LNCaP clone FGC (cell line): ENCODE measurements at regions not wholly inside any gene's neighbourhood (a gene's known extent, or its start where the extent isn't known, plus 50 kb on each side); places are given as distances from the start of the nearest gene placed in this dataset.

Source experiments
- DNase-seq: peaks from one replicate; pipeline ENCODE4 v3.0.0-alpha.2; 2011; ENCODE audit warnings: low read depth
- H3K4me3 ChIP-seq: 2 replicates; pipeline ENCODE4 v1.5.1; 2011; ENCODE audit warnings: mild to moderate bottlenecking, low read depth, low read length, control low read depth
- CTCF ChIP-seq: IDR thresholded peaks from 2 replicates; pipeline ENCODE4 v1.5.1; 2012; ENCODE audit warnings: mild to moderate bottlenecking; ENCODE audit not compliant: control insufficient read depth, insufficient read depth; ENCODE audit errors: extremely low read depth

- DNase-seq, result no peak
- H3K4me3 ChIP-seq, result no peak overlapping the region
- no peak for TF ChIP-seq CTCF
These were observed 291.4 kb downstream of the DYSF start for GRCh38 chr2:71744781-71745180.

DNA sequence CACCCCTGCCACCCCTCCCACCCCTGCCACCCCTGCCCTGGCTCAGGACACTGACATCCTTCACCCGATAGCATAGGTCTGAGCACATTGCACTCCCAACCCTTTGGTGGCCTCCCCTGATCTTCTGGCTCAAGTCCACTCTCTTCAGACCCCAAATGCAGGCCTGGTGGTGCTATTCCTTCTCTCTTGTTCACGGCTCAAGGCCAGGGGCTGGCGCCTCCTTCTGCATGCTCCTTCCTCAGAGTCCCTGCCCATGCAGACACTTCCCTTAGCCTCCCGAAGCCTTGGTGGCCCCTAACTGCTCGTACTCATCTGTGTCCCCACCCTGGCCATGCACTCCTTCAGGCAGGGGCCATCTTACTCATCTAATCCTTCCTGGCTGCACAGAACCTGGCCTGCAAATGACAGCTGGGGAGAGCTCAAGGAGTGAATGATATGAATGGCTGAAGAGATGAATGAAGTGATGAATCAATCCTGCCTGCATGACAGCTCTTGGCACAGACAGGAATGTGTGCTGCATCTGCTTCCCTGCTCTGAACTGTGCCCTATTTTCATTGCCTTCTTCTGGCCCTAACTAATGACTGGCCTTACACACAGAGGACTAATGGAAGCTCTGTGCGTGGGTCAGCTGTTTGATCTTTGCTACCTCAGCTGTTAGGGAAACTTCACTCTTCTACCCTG, 290.8 kb downstream of the DYSF start:
- no peak for DNase-seq
- no peak for TF ChIP-seq CTCF
- no peak overlapping the region for H3K4me3 ChIP-seq

- TF ChIP-seq CTCF, result no peak
- DNase-seq, result no peak
- no peak overlapping the region for H3K4me3 ChIP-seq
These were observed 289.7 kb downstream of the DYSF start for GRCh38 chr2:71742953-71743601.

DNA sequence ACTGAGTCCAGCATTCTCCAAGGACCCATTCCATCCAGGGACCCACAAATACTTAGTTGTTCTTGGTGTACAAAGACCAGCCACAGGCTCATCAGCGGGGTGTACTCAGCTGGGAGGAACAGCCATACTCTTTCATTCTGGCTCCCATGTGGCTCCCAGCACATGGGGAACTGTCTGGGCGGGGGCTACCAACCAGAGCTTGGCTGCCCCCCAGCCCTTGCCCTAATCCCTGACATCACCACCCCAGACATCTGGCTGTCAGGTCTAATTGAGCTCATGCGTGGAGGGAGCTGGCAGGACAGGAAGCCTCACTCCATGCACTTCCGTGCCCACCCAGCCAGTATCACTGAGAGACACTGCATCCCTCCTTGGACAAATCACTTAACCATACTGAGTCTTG, 283.6 kb downstream of the DYSF start:
- DNase-seq, result no peak
- TF ChIP-seq CTCF, result no peak
- H3K4me3 ChIP-seq, result no peak overlapping the region

GRCh38 chr2:71736091-71736861, 282.9 kb downstream of the DYSF start:
- no peak for DNase-seq
- TF ChIP-seq CTCF, result no peak
- no peak overlapping the region for H3K4me3 ChIP-seq
